Suprapubic skin (tissue), 4 donors: ENCODE measurements at regions not wholly inside any gene's neighbourhood (a gene's known extent, or its start where the extent isn't known, plus 50 kb on each side); places are given as distances from the start of the nearest gene placed in this dataset.

Experiments
- CTCF ChIP-seq, 2 donors: fragments of 200-600 bp in 1 of 2; fragments of 450-650 bp in 1 of 2; sonication (generic) in 1 of 2; IDR thresholded peaks; one replicate each; pipeline ENCODE4 v1.5.1; 2016 to 2019; ENCODE audit warnings: antibody characterized with exemption in 2 of 2, mild to moderate bottlenecking in 1 of 2, moderate library complexity in 1 of 2
- EP300 ChIP-seq: sonication (generic); formaldehyde crosslinking; IDR thresholded peaks from one replicate; pipeline ENCODE4 v1.6.1; 2017; ENCODE audit warnings: antibody characterized with exemption
- POLR2A ChIP-seq, 2 donors: fragments of 450-650 bp; IDR thresholded peaks; one replicate each; pipeline ENCODE4 v1.6.1; 2017; ENCODE audit warnings: antibody characterized with exemption in 2 of 2, mild to moderate bottlenecking in 2 of 2, moderate library complexity in 2 of 2
- POLR2AphosphoS5 ChIP-seq, 3 donors: sonication (generic); formaldehyde crosslinking; IDR thresholded peaks; one replicate each; pipeline ENCODE4 v1.6.1; 2017; ENCODE audit warnings: antibody characterized with exemption in 3 of 3

- TF ChIP-seq CTCF (IDR thresholded peaks at IDR 0.05) = no peak
- no peak for TF ChIP-seq POLR2A (IDR thresholded peaks at IDR 0.05)
- no peak for TF ChIP-seq POLR2AphosphoS5 (IDR thresholded peaks at IDR 0.05)
- no peak for TF ChIP-seq EP300
These were observed 160.3 kb downstream of the SMAD6 start for GRCh38 chr15:66862111-66862939.
